A673 (cell line): ENCODE measurements at regions not wholly inside any gene's neighbourhood (a gene's known extent, or its start where the extent isn't known, plus 50 kb on each side); places are given as distances from the start of the nearest gene placed in this dataset.
"Not testable (repeated sequence)": the region's sequence is repeated elsewhere in the genome, so short reads cannot be mapped to it uniquely, and the experiment has no call there.

Experiments used
- BruUV-seq: library from RNA; stranded (reverse); fragments of 400-500 nt; replicated peaks from 2 replicates; lab custom pipeline; 2021; lab: Mats Ljungman, UMichigan
- CTCF ChIA-PET: fragments of 300-600 bp; sonication (Branson Sonifier 250); formaldehyde crosslinking; loops from one replicate; lab custom pipeline; 2022; ENCODE audit warnings: antibody characterized with exemption; lab: Charles Lee
- POLR2A ChIA-PET: fragments of 300-600 bp; sonication (Branson Sonifier 250); formaldehyde crosslinking; loops from one replicate; lab custom pipeline; 2022; ENCODE audit warnings: antibody characterized with exemption; ENCODE audit not compliant: low non-redundant PET; lab: Charles Lee
- DNase-seq: peaks from one replicate; pipeline ENCODE4 v3.0.0-alpha.2; 2015; ENCODE audit warnings: low spot score
- H3K27ac ChIP-seq: fragments of 200-600 bp; sonication (generic); 2 replicates; pipeline ENCODE4 v1.5.1; 2016; ENCODE audit warnings: mixed run types, low read depth, mild to moderate bottlenecking, mixed read lengths, antibody characterized with exemption, low read length; ENCODE audit not compliant: poor library complexity, severe bottlenecking
- H3K27me3 ChIP-seq: fragments of 200-600 bp; sonication (generic); replicated peaks from 2 replicates; pipeline ENCODE4 v1.6.1; 2017; ENCODE audit warnings: mixed run types, low read depth, mild to moderate bottlenecking, mixed read lengths, antibody characterized with exemption, low read length; ENCODE audit not compliant: insufficient read depth, poor library complexity
- H3K36me3 ChIP-seq: fragments of 200-600 bp; sonication (generic); 2 replicates; pipeline ENCODE4 v1.6.1; 2016; ENCODE audit warnings: mixed run types, mild to moderate bottlenecking, mixed read lengths, antibody characterized with exemption, low read length; ENCODE audit not compliant: insufficient read depth, poor library complexity, severe bottlenecking
- H3K4me1 ChIP-seq: fragments of 200-600 bp; sonication (generic); 2 replicates; pipeline ENCODE4 v1.6.1; 2017; ENCODE audit warnings: mixed run types, mild to moderate bottlenecking, mixed read lengths, antibody characterized with exemption, low read length; ENCODE audit not compliant: insufficient read depth, poor library complexity, severe bottlenecking
- H3K4me3 ChIP-seq: fragments of 200-600 bp; sonication (generic); 2 replicates; pipeline ENCODE4 v1.5.1; 2016; ENCODE audit warnings: low read depth, mixed run types, mild to moderate bottlenecking, mixed read lengths, low read length; ENCODE audit not compliant: poor library complexity, severe bottlenecking
- H3K9me3 ChIP-seq: fragments of 200-600 bp; sonication (generic); 2 replicates; pipeline ENCODE4 v1.6.1; 2016; ENCODE audit warnings: mixed run types, low read depth, mild to moderate bottlenecking, mixed read lengths, antibody characterized with exemption, low read length; ENCODE audit not compliant: poor library complexity, severe bottlenecking
- CTCF ChIP-seq: fragments of 300-800, 200-600 bp; sonication (generic); conservative IDR thresholded peaks from 2 replicates; pipeline ENCODE4 v1.5.1; 2017; ENCODE audit warnings: low read depth, mild to moderate bottlenecking, antibody characterized with exemption, low read length, moderate library complexity, mixed read lengths
- EZH2 ChIP-seq: fragments of 200-600 bp; sonication (generic); IDR thresholded peaks from 2 replicates; pipeline ENCODE4 v1.6.1; 2017; ENCODE audit warnings: borderline replicate concordance, low read depth, mild to moderate bottlenecking, mixed read lengths, antibody characterized with exemption, low read length; ENCODE audit not compliant: poor library complexity, severe bottlenecking
- intact Hi-C: fragments of 100-400 bp; cut with micrococcal nuclease; formaldehyde crosslinking; loops from one replicate; pipeline ENCODE4 v1.10.0; 2022; ENCODE audit not compliant: unreplicated experiment

- H3K27me3 ChIP-seq: no peaks in the 10 kb centered on the region
- ChIA-PET CTCF (no interaction called here), POLR2A (interaction anchor here (0.6 kb wide), 1 partner anchor 1180 kb away, joined by 4 read pairs; no protein-coding TSS in a partner anchor)
- BruUV-seq: no TSS peak
- intact Hi-C loops: no loop called here
- H3K4me1 ChIP-seq: no peaks in the 10 kb centered on the region
- no peak overlapping the region for H3K4me3 ChIP-seq
- peaks cover 3% of the 10 kb centered on the region for H3K9me3 ChIP-seq
- no peak overlapping the region for H3K27ac ChIP-seq
- TF ChIP-seq CTCF: no peak
- no peak for TF ChIP-seq EZH2
- H3K36me3 ChIP-seq: no peaks in the 10 kb centered on the region
- no peak for DNase-seq
Observed at GRCh38 chr1:194419721-194420120, 1233.3 kb upstream of the B3GALT2 start.

DNA sequence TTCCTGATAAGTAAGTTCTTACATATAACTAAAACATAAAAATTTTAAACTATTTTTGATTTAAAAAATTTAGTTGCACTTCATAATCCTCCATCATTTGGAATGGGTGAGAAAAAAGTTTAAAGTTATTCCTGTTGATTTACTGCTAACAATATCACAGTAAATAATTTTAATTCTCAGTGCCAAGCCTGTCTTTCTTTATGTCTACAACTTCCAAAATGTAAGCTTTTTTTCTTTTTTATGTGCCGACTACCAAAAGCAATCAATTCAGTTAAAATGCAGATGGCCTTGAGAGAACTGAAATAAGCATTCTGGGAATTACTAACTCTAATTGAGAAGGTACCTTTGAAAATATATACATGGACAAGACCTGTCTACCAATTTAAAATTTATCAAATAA, 1224.3 kb upstream of the B3GALT2 start:
- Histone ChIP-seq H3K4me3 (no peak overlapping the region), H3K9me3 (peaks cover 5% of the 10 kb centered on the region), H3K27me3 (no peaks in the 10 kb centered on the region), H3K4me1 (no peaks in the 10 kb centered on the region), H3K27ac (no peak overlapping the region), H3K36me3 (no peaks in the 10 kb centered on the region)
- no TSS peak for BruUV-seq
- DNase-seq: no peak
- TF ChIP-seq CTCF: no peak
- TF ChIP-seq EZH2: no peak
- ChIA-PET CTCF (no interaction called here), POLR2A (no interaction called here)
- intact Hi-C loops: no loop called here

DNA sequence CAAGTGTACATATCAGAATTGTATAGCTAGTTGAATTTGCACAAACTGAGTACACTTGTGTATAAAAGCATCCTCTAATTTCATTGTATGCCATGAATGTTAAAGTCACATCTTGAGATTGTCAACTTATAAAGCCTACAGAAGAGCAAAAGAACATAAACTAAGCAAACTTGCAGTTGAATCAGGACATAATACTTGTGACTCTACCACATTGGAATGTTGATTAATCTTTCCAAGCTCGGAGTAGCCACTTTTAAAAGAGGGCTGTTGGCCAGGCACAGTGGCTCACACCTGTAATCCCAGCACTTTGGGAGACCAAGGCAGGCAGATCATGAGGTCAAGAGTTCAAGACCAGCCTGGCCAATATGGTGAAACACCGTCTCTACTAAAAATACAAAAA, 1220.8 kb upstream of the B3GALT2 start:
- intact Hi-C loops, H3K4me1 ChIP-seq, H3K9me3 ChIP-seq, H3K27me3 ChIP-seq, POLR2A ChIA-PET, DNase-seq, H3K27ac ChIP-seq, CTCF ChIA-PET, BruUV-seq, H3K4me3 ChIP-seq, H3K36me3 ChIP-seq: not testable (repeated sequence)

DNA sequence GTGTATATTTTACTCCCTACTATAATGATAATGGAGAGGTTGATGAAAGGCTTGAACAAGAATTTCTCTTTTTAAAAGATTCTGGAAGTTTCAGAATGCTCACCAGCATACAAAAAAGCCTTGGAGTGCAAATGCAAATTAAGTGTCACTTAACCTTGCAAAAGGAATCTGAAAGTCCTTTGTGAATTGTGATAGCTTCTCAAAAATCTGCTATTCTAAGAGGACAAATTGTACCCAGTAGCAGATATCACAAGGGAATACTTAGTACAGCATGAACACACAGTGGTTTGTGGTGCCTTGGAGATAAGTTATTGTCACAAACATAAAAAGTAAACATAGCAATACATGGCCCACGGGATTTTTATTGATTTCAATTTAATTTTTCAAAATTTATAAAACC, 1208.3 kb upstream of the B3GALT2 start:
- intact Hi-C loops: no loop called here
- H3K4me3 ChIP-seq: no peak overlapping the region
- BruUV-seq: no TSS peak
- POLR2A ChIA-PET: interaction anchor here (0.7 kb wide), 1 partner anchor 8 kb away, joined by 5 read pairs; no protein-coding TSS in a partner anchor
- H3K36me3 ChIP-seq: no peaks in the 10 kb centered on the region
- no peaks in the 10 kb centered on the region for H3K27me3 ChIP-seq
- DNase-seq: no peak
- H3K9me3 ChIP-seq: no peaks in the 10 kb centered on the region
- no peak for TF ChIP-seq CTCF
- no peak for TF ChIP-seq EZH2
- CTCF ChIA-PET: no interaction called here
- H3K4me1 ChIP-seq: no peaks in the 10 kb centered on the region
- no peak overlapping the region for H3K27ac ChIP-seq
